DMS114 treated with DMSO at 0.1 percent for 48 hours (cell line): ENCODE measurements at regions not wholly inside any gene's neighbourhood (a gene's known extent, or its start where the extent isn't known, plus 50 kb on each side); places are given as distances from the start of the nearest gene placed in this dataset.

Source experiments
- DNase-seq: peaks from one replicate; lab custom pipeline; 2025; ENCODE audit not compliant: unreplicated experiment; lab: John Stamatoyannopoulos, UW

DNA sequence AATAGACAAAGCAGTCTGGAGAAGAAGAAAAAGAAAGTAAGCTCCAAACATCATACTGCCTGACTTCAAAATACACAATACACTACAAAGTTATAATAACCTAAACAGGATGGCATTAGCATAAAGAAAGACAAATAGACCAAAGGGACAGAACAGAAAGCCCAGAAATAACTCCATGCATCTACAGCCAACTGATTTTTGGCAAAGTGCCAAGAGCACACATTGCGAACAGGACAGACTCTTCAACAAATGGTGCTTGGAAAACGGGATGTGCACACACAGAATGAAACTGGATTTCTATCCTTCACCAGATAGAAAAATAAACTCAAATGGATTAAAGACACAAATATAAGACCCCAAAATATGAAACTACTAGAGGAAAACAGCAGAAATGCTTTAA lies 66.6 kb upstream of the SPATA31E1 start:
- DNase-seq, result no peak

DNA sequence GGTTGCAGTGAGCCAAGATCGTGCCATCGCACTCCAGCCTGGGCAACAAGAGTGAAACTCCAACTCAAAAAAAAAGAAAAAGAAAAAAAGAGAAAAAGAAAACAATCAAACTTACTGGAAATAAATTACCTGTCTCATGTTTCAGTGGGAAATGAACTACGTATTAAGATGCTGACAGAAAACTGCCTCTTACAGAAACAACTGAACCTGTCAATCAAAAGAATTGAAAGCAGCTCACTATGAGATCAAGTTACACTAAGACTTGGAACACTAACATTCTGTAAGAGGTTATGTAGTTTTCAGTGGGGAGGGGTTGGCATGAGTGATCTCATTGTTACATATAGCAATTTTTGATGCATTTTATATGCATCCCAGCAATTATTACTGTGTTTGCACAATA lies 64.4 kb upstream of the SPATA31E1 start:
- no peak for DNase-seq

DNA sequence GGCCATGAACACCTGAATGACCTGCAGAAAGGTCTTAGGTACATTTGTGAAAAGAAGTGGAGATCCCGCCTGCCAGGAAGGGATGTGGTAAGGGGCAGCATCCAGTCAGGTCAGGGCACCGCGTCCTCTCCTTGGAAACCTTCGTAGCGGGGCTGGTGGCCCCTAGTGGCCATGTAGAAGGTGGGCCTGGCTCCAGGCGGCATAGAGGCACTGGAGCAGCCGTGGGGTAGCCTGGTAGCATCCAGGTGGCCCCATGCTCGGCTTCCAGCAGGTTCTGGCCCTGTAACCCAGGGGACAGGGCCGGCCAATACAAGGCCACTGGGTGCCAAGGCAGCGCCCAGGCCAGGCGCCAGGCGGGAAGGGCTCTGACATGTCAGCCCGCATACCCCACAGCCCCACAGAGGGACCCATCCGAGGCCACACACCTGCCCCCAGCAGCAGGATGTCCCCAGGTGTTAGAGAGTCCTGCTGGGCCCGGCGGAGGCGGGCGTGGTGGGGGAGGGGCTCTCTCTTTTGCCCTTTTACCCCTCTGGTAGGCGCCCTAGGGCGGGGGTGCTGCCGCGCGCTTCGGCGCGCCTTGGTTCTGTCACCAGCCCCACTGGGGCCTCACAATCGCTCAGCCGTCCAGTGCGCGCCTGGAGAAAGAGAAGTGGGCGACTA lies 58.3 kb upstream of the SPATA31E1 start:
- DNase-seq, result no peak

DNA sequence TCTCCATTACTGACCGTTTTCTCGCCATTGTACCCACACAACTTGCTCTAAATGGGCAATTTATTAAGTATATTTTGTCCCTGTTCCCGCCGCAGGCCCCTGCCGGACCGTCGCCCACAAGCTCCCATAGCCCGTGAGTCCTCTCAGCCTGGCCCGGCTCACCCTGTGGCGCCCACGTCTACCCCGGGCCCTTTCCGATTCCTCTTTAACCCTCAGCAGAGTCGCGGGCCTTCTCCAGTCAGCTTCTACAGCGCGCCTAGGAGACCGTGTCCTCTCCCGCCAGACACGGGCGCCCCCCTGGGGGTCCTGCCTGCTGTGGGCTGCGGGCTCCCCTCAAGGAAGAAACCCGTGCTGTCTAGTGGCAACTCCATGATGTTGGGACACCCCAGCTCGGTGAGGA lies 57.8 kb upstream of the SPATA31E1 start:
- DNase-seq, result no peak

DNA sequence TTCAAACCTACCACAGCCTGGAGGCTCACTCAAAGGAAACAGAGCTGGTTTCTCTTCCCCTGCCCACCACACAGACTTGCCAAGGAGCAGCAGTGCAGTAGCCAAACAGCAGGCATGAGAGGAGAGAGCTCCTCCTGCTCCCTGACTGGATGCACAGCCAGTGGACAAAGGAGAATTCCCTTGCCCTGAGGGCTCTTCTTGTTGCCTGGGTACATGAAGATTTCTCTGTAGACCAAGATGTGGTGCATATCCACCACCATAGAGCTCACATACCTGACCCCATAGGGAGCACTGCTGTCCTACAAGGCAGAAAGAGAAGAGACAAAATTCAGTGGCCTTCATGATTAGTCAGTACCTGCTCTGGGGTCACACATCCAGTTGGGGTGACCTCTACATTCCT lies 56.3 kb upstream of the SPATA31E1 start:
- DNase-seq, result no peak

DNA sequence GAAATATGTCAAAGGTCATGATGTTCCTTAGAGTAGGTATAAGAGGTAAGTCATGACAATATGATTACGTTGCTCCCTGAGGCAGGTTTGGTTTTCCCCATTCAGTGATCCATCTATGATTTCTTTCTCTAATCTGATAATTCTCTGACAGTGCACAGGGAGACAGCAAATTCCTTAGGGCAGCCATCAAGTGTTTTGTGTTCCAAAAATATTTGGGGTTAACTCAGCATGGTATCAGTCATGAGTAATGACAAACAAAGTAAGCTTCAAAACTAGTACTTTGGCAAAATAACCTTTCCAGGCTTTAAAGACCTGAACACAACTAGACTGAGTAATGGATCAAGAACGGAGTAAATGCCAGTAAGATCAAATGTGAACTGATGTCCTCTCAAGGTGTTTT lies 55.3 kb upstream of the SPATA31E1 start:
- no peak for DNase-seq

- no peak for DNase-seq
Measured at GRCh38 chr9:87829756-87830155, 52.9 kb upstream of the SPATA31E1 start.

DNA sequence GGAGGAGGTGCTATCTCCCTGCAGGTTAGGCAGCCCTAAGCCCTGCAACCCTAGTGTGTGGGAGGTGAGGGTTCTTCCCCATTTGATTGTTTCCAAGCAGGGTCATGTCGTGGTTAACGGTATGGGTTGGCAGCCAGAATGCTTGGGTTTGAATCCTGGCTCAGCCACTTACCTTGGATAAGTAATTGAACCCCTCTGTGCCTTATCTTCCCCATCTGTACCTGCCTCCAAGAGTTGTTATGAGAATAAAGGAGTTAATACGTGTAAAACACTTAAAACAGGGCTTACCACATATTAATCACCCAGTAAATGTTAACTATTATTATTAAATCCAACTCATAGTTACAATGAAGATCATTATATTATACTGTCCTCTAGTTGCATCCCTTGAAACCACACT lies 52.2 kb upstream of the SPATA31E1 start:
- no peak for DNase-seq

DNA sequence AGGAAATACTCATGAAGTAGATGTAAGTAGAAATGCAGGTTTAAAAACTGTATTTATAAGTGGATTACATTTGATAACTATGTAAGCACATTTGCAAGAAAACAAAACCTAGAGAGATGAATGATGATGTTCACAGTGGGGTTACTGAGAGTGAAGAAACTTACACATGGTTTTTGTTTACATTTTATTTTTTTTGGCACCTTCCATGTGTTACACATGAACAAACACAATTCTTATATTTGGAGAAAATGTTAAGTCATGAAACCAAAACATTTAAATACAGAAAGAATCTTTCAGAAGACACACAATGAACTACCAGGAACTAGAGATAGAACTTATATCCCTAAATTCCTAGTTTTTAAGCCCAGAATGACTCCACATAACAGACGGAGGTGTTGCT lies 51.5 kb upstream of the SPATA31E1 start:
- DNase-seq, result no peak
